SIG-M5 (cell line): ENCODE measurements at regions not wholly inside any gene's neighbourhood (a gene's known extent, or its start where the extent isn't known, plus 50 kb on each side); places are given as distances from the start of the nearest gene placed in this dataset.

Experiments
- DNase-seq: peaks from one replicate; lab custom pipeline; 2025; lab: John Stamatoyannopoulos, UW

DNA sequence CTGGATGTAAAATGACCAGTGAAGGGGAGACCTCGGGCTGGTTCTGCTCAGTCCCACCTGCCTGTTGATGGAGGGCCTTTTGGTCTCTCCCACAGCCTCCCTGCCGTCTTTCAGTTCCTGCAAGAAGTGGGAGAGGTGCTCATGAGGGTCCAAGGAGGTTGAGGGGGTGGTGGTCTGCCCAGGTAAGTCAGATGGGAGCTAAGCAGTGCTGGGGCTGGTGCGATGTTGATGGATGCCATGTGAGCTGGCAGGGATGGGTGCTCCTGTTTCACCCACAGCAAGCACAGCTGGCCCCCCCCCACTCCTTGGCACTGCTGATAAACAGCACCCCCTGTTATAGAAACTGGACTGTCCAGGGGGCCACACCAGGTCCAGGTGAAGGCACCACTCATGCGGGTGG is 145.6 kb downstream of the NSG2 start:
- no peak for DNase-seq

- no peak for DNase-seq
Observed at GRCh38 chr5:174191850-174192655, 146.5 kb downstream of the NSG2 start.

DNA sequence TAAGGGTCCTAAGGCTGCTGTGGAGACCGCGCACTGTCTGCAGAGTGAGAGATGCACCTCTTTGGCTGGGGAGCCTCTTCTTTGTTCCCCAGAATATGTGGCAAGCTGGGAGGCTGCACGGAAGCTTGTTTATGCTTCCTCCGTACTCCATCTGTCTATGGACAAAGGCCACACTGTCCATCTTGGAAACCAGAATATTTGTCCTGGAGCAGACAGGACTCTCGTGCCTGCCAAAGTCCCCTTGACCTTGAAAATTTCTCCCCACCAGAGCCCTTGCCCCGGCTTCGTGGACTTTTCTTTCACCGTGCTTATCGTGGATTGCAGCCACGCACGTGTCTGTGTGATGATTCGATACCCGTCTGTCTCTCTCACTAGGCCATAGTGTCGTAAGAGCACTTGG is 147.4 kb downstream of the NSG2 start:
- DNase-seq, result no peak

GRCh38 chr5:174195517-174195916 is 150.0 kb downstream of the NSG2 start:
- DNase-seq, result no peak

GRCh38 chr5:174197929-174198328 is 152.4 kb downstream of the NSG2 start:
- no peak for DNase-seq

- no peak for DNase-seq
Observed at GRCh38 chr5:174198541-174198940, 153.0 kb downstream of the NSG2 start.

- no peak for DNase-seq
Observed at GRCh38 chr5:174202996-174203395, 157.5 kb downstream of the NSG2 start.

- DNase-seq, result no peak
Observed at GRCh38 chr5:174204535-174205313, 159.2 kb downstream of the NSG2 start.

- DNase-seq, result no peak
Observed at GRCh38 chr5:174205939-174206338, 160.4 kb downstream of the NSG2 start.

DNA sequence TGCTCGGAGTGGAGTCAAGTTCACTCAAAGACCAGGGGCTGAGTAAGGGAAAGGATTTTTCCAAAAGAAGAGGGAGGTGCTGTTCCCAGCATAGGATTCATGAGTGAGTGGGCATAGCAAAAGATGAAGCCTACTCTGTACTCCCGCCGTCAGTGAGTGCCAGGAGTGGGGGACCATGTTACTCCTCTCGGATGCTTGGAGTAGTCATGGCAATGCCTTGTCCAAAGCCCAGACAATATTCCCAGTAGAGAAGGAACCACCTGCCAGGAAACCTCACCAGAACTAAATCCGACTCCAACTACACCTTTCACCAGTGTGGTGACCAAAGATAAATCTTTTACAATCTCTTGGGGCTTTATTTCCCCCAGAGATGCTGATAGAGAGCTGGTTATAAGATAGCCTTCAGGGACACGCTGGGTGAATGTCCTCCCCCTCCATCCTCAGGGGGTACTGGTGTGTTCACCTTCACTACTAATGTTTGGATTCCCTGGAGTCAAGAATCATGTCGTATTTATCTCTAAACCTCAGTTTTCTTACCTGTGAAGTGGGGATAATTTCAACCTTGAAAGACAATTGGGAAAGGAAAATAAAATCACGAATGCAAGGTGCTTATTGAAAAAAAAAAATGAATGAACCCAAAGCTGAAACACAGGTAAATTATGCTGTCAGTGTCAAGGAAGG is 165.2 kb downstream of the NSG2 start:
- DNase-seq, result no peak

DNA sequence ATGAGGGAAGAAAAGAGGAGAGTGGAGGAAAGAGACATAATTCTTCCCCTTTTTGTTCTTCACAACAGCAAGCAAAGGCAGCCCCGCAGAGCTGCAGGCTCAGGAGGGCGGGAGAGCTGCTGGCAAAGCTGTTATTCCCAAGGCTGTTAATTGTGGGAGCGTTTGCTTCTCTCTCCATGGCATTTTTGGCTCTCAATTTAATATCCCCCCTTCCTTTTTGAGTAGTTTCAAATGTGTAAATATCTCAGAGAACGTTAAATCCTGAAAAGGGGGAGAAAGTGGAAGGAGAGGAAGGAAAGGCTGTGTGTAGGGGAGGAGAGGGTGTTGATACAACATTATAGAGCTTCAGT is 165.7 kb downstream of the NSG2 start:
- DNase-seq, result no peak

DNA sequence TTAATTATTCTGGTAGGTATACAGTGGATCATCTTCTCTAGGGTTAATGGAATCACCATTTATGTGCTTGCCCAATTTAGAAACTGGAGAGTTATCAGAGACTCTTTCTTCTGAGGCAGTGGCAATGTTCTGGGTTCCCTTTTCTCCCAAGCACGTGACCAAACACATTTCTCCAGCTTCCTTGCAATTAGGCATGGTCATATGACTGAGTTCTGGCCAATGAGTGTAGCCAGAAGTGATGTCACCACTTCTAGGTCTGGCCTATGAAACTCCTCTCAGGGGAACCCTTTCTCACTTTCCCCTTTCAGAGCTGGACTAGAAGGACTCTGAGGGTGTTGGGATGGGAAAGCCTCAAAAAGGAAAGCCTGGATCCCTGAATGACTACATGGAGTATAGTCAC is 172.0 kb downstream of the NSG2 start:
- no peak for DNase-seq

DNA sequence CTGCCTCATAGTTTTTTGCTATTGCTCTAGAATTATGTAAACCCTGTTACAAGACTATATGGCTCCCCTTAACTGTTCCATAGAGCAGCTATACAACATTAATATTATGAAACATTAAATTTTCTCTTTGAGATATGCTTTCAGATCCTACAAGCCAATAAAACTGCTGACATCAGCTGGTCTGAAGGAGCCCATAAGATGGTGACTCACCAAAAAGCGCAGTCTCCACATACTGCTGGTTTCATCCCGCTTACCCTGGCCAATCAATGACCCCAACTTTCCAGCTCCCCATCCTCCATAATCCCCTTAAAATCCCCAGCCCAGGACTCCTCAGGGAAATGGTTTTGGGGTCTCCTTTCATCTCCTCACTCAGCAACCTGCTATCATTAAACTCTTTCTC is 172.7 kb downstream of the NSG2 start:
- no peak for DNase-seq

- no peak for DNase-seq
Observed at GRCh38 chr5:174220417-174220816, 174.9 kb downstream of the NSG2 start.

DNA sequence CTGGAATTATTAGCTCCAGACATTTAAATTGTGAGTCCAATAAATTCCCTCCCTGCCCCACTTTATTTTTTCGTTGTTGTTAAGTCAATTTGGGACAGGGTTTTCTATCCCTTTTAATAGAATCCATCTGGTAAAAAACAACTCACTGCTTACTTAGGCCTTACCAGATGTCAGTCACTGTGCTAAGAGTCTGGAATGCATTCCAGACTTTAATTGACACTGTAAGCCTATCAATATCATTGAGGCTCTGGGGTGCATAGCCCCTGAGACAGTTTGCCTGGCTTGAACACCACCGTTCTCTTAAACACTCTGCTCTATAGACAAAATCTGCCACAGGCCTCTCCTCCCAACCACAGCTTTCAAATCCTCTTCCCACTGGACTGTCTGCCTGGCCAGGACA is 175.9 kb downstream of the NSG2 start:
- DNase-seq, result no peak

DNA sequence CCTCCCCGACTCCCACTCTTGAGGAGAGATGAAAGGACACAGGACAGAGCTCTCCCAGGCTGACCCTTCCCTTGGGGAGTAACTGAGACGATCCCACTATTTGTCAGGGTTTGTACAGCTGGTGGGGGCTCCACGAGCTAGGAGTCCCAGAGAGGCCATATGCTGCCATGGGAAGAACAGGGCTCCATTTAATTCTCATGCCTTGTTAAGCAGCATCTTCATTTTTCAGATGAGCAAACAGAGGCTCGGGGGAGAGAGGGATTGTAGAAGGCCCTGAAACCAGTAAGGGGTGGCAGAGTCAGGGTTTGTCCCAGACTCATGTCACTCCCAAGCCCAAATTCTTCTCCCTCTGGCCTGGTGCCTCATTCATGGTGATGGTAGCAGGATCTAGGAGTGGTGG is 176.4 kb downstream of the NSG2 start:
- DNase-seq, result no peak

- no peak for DNase-seq
Observed at GRCh38 chr5:174222891-174223290, 177.4 kb downstream of the NSG2 start.

- DNase-seq, result no peak
Observed at GRCh38 chr5:174223355-174223754, 177.8 kb downstream of the NSG2 start.

- no peak for DNase-seq
Observed at GRCh38 chr5:174229068-174229467, 183.6 kb downstream of the NSG2 start.

DNA sequence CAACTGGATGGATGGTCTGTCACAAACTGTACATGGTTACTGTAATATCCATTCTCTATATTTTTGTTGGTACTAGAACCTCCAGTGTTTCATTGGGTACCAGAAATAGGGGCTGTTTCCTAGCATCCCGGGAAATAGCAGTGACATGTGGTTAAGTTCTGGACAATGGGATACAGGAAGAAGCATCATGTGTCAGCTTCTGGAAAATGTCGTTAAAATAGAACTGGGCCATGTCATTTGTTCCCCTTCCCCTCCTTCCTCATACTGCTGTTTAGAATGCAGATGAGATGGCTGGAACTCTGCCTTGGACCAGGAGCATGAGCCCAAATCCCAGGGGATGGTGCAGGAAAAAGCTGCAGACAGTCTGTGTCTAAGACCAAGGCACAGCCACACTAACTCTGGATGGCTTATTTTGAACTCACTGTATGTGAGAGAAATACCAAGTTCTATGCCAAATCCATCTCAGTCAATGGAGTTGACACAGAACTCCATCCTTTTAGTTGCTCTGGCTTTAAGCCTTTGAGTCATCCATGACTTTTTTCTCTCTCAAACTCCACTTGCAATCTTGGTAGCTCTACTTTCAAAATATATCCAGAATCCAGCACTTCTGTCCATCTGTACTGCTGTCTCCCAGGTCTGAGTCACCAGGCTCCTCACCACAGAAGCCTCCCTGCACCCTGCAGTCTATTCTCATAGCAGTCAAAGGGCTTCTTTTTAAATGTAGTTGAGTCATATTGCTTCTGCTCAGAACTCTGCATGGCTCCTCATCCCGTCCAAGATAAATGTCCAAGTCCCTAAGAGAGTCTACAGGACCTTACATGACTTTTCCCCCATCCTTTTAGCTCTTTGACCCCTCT is 184.2 kb downstream of the NSG2 start:
- DNase-seq, result no peak

- DNase-seq, result no peak
Observed at GRCh38 chr5:174231956-174232487, 186.5 kb downstream of the NSG2 start.

DNA sequence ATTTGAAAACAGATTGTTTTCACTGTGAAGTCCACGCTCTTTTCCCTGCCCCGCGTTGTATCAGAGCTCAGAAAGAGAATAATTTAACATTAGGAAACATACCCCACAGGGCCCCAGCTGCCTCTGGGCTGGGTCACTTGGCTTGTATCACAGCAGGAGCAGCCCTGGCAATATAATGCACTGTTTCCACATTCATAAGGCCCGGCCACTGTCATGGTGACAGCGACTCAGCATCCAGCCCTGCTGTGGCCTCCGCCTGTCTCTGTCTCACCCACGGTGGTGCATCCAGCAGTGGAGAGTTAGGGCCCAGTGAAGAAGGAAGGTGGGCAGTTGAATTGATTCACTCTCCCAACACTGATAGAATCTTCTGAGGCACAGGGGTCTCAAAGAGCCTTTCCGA is 188.9 kb downstream of the NSG2 start:
- no peak for DNase-seq
